HG03342 (cell line): ENCODE measurements at regions not wholly inside any gene's neighbourhood (a gene's known extent, or its start where the extent isn't known, plus 50 kb on each side); places are given as distances from the start of the nearest gene placed in this dataset.

ENCODE experiments used
- ATAC-seq: cut with Tn5 transposase; IDR thresholded peaks from one replicate; pipeline ENCODE4 v1.9.1; 2021; ENCODE audit warnings: mild to moderate bottlenecking, moderate library complexity; ENCODE audit not compliant: unreplicated experiment

GRCh38 chr21:38938343-38938742, 132.6 kb downstream of the ETS2 start:
- no peak for ATAC-seq

GRCh38 chr21:38937844-38938243, 132.1 kb downstream of the ETS2 start:
- no peak for ATAC-seq

DNA sequence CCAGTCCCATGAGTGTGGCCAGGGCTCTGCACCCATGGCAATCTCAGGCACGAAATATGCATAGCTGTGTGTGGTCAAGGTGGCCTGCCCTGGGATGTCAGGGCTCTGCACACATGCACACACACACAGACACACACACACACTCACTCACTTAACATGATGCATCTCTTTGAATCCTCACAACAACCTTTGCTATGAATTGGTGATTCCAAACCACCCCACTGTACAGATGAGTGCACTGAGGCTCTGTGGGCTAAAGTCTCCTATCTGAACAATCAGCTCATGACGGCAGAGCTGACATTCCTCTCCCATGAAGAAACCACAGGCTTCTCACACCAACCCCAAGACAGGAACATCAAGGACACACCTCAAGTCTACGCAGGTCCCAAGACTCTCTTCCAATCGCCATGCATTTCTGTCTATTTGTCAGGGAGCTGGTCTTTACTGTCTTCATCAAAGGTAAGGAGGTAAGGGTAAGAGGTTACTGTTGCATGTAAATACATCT, 131.6 kb downstream of the ETS2 start:
- no peak for ATAC-seq

DNA sequence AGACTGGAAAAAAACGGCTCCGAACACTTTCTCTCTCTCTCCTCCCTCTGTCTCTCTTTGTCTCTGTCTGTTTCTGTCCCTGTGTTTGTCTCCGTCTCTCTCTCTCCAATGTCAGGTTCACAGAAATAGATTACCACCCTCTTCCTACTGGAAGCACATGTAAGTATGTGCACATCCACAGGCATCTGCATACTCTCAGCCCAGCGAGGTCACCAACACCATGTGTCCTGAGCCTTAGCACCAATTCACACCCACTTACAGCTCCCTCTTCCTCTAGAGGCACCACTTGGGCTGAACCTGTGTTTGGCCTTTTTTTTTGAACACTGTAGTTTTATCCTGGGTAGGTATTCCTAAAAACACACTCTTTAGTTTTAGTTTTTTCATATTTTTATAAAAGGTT, 130.5 kb downstream of the ETS2 start:
- no peak for ATAC-seq

GRCh38 chr21:38933731-38934130, 128.0 kb downstream of the ETS2 start:
- no peak for ATAC-seq

- no peak for ATAC-seq
These were observed 125.6 kb downstream of the ETS2 start for GRCh38 chr21:38931291-38931690.

DNA sequence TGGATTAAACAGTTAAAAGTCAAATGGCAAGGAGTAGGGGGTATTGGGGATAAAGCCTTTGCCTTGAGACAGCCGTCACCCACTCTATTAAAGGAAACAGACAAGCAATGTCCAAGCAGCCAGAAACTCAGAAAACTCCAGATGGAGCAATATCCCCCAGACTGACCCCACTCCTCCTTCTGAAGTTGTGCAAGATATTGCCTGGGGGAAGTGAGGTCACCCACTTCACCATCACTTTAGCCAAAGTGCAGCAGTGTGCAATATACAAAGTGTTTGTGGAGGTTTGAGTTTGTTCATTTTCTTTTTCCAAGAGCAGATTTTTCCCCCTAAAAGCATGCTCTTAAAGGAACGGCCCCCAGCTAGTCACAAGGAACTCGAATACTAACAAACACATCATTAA, 125.1 kb downstream of the ETS2 start:
- no peak for ATAC-seq

DNA sequence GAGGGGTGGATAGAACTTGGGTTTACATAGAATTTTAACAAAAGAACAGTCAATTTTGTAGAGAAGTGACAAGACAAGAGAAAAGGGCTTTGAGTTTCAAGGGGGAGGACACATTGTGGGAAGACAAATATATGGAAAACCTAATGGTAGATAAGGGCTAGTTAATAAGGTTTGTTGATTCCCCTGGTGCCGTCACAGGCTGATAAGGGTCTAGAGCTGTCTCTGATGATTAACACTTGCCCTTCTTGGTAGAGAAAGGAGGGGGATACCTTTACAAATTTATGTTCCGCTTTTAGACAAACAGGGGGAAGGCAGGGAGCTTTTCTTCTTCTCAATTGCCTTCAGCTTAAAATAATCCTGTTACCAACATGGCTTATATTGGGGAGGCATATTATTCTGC, 124.3 kb downstream of the ETS2 start:
- no peak for ATAC-seq

- no peak for ATAC-seq
These were observed 123.9 kb downstream of the ETS2 start for GRCh38 chr21:38929652-38930051.

DNA sequence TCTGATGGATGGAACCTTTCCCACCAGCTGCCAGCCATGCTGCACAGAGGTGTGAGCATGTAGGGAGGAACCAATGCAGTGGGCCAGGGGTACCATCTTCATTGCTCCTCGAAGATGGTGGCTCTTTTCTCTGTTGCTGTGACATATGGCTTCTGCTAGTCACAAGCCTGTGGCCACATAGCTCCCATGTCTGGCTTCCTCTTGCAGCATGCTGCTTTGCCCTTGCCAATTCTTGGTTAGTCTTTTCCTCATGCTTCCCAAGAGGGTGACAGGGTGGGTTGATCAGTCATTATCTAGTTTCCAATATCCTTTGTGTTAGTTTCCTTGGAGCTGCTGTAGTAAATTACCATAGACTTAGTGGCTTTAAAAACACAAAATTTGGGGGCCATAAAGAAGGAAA, 123.4 kb downstream of the ETS2 start:
- no peak for ATAC-seq

DNA sequence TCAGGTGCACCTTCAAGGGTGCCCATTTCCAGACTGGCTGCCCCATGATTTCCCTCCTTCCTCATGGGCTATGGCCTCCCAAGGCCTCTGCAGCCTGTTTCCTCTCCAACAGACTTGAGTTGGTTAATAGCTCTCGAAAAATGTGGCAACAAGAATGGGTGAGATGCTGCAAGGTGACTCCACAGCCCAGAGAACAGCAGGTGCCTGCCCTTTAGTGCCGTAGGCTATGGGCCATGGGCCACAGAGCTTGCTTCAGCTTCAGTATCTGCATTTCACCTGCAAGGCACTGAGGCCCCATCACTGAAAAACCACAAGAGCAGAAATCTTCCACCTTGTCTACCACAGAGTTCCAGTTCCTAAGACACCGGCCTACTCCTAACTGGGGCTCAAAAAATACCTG, 122.0 kb downstream of the ETS2 start:
- no peak for ATAC-seq

DNA sequence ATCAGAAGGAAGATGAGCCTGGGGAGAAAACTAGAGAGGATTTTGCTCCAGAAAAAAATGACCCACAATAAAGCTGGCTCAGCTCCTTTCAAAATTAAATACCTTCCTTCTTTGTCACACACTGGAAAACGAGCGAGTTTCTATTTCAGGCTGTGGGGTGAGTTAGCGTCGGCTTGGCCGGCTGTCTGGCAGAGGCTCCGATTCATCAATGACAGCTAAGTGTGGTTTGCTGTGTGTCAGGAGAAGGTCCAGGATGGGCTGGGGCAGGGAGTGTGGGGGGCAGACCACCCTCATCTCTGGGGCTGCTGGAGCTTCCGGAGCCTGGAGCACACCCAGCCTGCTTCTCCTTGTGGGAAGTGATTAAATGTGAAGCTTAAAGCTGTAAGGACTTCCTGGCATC, 120.2 kb downstream of the ETS2 start:
- ATAC-seq, result no peak

DNA sequence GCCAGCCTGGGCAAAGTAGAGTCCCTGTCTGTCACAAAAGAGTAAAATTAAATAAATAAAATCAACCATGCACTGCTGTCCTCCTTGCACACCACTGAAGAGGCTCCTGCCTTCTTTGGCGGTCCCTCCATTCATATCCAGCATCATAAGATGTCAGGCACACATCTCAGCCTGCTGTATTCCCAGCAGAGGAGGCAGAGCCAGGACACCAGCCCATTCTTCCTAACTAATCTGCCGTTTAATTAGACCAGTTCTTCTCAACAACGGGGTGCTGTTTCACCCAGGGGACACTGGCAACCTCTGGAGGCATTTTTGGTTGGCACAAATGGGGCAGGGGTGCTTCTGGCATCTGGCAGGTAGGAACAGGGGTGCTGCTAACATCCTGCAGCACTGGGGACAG, 119.7 kb downstream of the ETS2 start:
- no peak for ATAC-seq

- ATAC-seq, result no peak
These were observed 119.2 kb downstream of the ETS2 start for GRCh38 chr21:38924954-38925353.

DNA sequence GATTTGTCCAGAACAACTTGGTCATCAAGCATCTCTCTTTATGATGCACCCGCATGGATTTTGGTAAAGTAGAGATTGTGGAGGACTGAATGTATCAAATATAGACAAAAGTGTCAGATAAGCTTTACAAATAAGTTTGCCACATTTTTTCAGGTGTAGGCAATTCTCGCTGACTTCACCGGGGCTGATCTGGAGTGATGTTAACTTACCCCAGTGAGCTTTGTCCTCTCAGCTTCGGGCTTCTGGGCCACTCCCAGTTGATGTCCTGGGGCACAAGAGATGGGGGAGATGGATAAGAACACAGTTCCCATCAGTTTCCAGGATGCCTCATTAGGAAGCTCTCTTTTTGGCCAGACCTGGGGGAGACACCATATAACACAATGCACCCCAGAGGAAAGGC, 117.7 kb downstream of the ETS2 start:
- no peak for ATAC-seq

DNA sequence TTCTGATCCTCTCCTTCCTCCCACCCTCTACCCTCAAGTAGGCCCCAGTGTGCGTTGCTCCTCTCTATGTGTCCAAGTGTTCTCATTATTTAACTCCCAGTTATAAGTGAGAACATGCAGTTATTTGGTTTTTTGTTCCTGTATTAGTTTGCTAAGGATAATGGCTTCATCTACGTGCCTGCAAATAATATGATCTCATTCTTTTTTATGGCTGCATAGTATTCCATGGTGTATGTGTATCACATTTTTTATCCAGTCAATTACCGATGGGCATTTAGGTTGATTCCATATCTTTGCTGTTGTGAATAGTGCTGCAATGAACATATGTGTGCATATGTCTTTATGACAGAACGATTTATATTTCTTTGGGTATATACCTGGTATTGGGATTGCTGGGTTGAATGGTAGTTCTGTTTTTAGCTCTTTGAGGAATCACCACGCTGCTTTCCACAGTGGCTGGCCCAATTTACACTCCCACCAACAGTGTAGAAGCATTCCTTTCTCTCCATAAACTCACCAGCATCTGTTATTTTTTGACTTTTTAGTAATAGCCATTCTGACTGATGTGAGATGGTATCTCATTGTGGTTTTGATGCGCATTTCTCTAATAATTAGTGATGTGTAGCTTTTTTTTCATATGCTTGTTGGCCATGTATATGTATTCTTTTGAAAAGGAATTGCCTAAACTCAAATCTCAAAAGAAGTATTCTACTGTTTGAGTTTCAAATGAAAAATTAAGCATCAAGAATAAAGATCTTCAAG, 116.9 kb downstream of the ETS2 start:
- ATAC-seq, result no peak

GRCh38 chr21:38921511-38922251, 116.0 kb downstream of the ETS2 start:
- ATAC-seq, result no peak

DNA sequence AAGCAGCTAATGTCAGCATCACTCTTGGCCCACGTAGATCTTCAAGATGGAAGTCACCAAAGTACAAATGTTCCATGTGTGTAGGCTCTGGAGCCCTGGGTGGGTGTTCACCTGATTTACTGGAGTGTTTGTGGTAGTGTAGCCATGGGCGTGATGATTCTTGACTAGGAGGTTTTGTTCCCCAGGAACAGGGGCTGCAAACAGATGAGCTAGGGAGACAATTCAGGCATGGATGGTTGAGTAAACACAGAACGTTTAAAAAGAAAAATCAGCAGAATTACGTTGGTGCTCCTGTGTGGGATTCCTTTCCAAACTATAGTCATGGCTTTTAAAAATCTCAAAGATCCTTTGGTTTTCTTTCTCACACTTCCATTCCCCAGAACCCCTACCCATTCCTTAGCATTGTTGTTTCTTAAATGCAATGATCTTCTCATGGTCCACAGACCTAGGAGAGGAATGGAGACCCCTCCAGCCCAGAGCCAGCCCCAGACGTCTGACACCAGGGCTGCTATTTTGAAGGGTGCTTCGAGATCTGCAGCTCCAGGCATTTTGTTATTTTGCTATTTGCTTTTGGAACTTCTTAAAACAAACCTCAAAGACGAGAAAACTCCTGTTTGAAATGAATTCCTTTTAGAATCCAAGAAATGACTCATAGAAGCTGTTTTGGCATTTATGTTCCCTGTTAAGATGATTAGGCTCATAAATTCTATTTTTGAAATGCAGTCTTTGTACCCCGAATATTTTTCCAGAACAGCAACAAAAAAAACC, 115.1 kb downstream of the ETS2 start:
- ATAC-seq, result no peak

DNA sequence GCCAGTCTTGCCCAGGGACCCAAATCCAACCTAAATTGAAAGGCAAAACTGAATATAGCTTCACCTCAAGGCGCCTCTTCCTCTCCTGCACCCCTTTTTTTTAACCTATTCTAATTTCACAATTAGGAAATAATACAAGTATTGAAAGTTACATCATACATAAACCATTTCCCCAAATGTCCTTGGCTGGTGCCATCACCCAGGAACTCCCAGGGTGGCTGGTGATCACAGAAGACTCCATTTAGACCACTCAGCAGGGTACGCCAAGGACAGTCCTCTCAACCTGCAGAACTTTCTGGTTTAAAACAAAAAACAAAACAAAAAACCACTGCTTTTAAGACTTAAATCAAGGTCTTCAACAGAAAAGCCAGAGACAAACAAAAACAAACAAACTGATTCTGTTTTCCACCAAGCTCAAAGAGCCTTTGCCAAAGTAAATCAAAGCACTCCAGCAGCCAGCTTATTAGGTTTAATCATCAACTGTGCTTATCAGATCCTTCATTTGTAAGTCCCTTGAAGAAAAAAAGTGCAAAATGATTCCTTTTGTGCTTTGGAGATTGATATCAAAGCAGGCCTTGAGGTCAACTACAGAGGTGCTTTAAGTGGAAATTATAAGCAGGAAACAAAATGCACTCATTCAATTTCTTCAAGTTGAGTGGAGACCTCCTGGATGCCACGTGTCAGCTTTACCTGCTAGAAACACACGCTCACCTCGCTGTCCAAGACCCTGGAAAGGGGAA, 113.0 kb downstream of the ETS2 start:
- no peak for ATAC-seq

- ATAC-seq, result no peak
These were observed 111.5 kb downstream of the ETS2 start for GRCh38 chr21:38917043-38917774.
